ENCODE measurements at regions not wholly inside any gene's neighbourhood (a gene's known extent, or its start where the extent isn't known, plus 50 kb on each side); places are given as distances from the start of the nearest gene placed in this dataset.

DNA sequence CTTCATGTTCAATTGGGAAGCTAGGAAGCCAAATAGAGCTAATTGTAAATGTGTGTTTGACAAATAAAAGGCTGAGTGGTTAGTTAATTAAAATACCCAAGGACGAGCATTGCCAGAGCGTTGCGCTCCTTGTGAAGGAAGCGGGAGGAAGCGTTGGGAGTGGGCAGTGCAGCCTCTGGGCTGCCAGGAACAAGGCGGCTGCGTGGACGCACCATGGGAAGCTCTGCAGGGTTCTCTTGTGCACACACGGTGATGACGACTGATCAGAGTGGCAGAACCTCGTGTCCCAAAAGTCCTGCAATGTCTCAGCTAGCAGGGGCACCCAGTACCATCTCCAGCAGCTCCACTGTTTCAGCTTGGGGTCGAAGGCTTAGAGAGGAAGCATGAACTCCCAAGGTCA is 546.6 kb upstream of the TMEM132C start:
- Histone ChIP-seq H3K4me1 (ENCODE audit: insufficient read depth, low read length, poor library complexity, severe bottlenecking) (no peaks in the 10 kb centered on the region), H3K4me3 (ENCODE audit: low read depth, low read length, poor library complexity, severe bottlenecking) (no peak overlapping the region), H3K36me3 (ENCODE audit: insufficient read depth, low read length) (no peaks in the 10 kb centered on the region), H4K20me1 (ENCODE audit: insufficient read depth, low read length) (no peaks in the 10 kb centered on the region), H3K79me2 (ENCODE audit: insufficient read depth, low read depth, low read length) (no peaks in the 10 kb centered on the region), H3K9me3 (ENCODE audit: low read length) (no peaks in the 10 kb centered on the region), H3K4me2 (ENCODE audit: low read length) (no peak overlapping the region), H3K9me2 (ENCODE audit: insufficient read depth, low read length) (no peaks in the 10 kb centered on the region), H2AFZ (ENCODE audit: low read length) (no peak overlapping the region), H3K27ac (ENCODE audit: low read depth, low read length, poor library complexity, severe bottlenecking) (no peak overlapping the region)
- DNase-seq (ENCODE audit: low spot score): no peak
- intact Hi-C loops (cut with micrococcal nuclease; ENCODE audit: unreplicated experiment): no loop called here
- BruUV-seq (replicated peaks): no TSS peak
- TF ChIP-seq, protein P1, sequence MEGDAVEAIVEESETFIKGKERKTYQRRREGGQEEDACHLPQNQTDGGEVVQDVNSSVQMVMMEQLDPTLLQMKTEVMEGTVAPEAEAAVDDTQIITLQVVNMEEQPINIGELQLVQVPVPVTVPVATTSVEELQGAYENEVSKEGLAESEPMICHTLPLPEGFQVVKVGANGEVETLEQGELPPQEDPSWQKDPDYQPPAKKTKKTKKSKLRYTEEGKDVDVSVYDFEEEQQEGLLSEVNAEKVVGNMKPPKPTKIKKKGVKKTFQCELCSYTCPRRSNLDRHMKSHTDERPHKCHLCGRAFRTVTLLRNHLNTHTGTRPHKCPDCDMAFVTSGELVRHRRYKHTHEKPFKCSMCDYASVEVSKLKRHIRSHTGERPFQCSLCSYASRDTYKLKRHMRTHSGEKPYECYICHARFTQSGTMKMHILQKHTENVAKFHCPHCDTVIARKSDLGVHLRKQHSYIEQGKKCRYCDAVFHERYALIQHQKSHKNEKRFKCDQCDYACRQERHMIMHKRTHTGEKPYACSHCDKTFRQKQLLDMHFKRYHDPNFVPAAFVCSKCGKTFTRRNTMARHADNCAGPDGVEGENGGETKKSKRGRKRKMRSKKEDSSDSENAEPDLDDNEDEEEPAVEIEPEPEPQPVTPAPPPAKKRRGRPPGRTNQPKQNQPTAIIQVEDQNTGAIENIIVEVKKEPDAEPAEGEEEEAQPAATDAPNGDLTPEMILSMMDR (conservative IDR thresholded peaks at IDR 0.05; ENCODE audit: low read length): no peak
- TF ChIP-seq EZH2phosphoT487 (IDR thresholded peaks at IDR 0.05; ENCODE audit: borderline replicate concordance, low read depth, low read length): no peak
- ChIA-PET POLR2A (no interaction called here), CTCF (ENCODE audit: unreplicated experiment) (no interaction called here)

DNA sequence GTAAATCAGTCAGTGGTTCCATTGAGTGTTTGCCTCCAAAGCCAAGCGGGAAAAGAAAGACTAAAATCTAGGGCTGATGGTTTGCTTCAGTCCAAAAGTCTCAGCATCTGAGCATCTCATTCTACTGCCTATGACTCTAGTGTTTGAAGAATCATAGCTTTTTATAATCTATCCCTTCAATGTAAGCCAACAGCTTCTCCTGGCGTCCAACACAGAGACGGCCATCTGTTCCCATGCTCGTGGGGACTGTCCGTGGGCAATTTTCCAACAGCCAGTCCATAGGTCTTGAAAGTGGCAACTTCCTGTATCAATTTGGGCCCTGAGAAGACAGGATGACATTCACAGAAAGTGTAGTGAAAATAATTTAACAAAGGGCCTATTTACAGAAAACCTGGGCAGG is 544.4 kb upstream of the TMEM132C start:
- Histone ChIP-seq H3K9me2 (ENCODE audit: insufficient read depth, low read length) (no peaks in the 10 kb centered on the region), H3K4me2 (ENCODE audit: low read length) (no peak overlapping the region), H3K27ac (ENCODE audit: low read depth, low read length, poor library complexity, severe bottlenecking) (no peak overlapping the region), H3K79me2 (ENCODE audit: insufficient read depth, low read depth, low read length) (no peaks in the 10 kb centered on the region), H4K20me1 (ENCODE audit: insufficient read depth, low read length) (no peaks in the 10 kb centered on the region), H3K36me3 (ENCODE audit: insufficient read depth, low read length) (no peaks in the 10 kb centered on the region), H3K4me3 (ENCODE audit: low read depth, low read length, poor library complexity, severe bottlenecking) (no peak overlapping the region), H3K4me1 (ENCODE audit: insufficient read depth, low read length, poor library complexity, severe bottlenecking) (no peaks in the 10 kb centered on the region), H3K9me3 (ENCODE audit: low read length) (no peaks in the 10 kb centered on the region), H2AFZ (ENCODE audit: low read length) (no peak overlapping the region)
- intact Hi-C loops (cut with micrococcal nuclease; ENCODE audit: unreplicated experiment): no loop called here
- TF ChIP-seq, protein P1 (conservative IDR thresholded peaks at IDR 0.05; ENCODE audit: low read length): no peak
- no peak for TF ChIP-seq EZH2phosphoT487 (IDR thresholded peaks at IDR 0.05; ENCODE audit: borderline replicate concordance, low read depth, low read length)
- POLR2A ChIA-PET: interaction anchor here (0.7 kb wide), 2 partner anchors 46 to 1398 kb away, joined by 3 read pairs; no protein-coding TSS in a partner anchor
- DNase-seq (ENCODE audit: low spot score): no peak
- BruUV-seq (replicated peaks): no TSS peak
- CTCF ChIA-PET (ENCODE audit: unreplicated experiment): no interaction called here

DNA sequence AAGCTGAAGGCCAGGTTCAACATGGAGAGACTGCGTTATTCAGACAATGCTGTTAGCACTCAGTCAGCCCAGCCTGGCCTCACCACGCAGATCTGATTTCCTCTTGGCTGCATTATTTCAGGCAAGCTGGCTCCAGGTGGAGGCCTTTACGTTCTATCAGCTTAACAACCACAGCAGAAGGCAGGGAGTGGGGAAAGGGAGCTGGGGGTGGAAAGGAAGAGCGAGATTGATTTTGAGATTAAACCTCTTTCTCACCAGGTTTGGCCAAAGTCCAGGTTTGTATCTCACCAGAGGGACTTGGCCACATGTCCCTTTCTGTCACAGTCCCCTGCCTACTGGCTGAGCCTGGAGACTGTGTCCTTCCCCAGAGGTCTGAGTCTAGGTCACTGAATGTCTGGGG is 543.7 kb upstream of the TMEM132C start:
- Histone ChIP-seq H3K4me2 (ENCODE audit: low read length) (no peak overlapping the region), H3K36me3 (ENCODE audit: insufficient read depth, low read length) (no peaks in the 10 kb centered on the region), H3K9me3 (ENCODE audit: low read length) (no peaks in the 10 kb centered on the region), H4K20me1 (ENCODE audit: insufficient read depth, low read length) (no peaks in the 10 kb centered on the region), H3K9me2 (ENCODE audit: insufficient read depth, low read length) (no peaks in the 10 kb centered on the region), H3K4me3 (ENCODE audit: low read depth, low read length, poor library complexity, severe bottlenecking) (no peak overlapping the region), H3K79me2 (ENCODE audit: insufficient read depth, low read depth, low read length) (no peaks in the 10 kb centered on the region), H3K27ac (ENCODE audit: low read depth, low read length, poor library complexity, severe bottlenecking) (no peak overlapping the region), H3K4me1 (ENCODE audit: insufficient read depth, low read length, poor library complexity, severe bottlenecking) (no peaks in the 10 kb centered on the region), H2AFZ (ENCODE audit: low read length) (no peak overlapping the region)
- POLR2A ChIA-PET: no interaction called here
- BruUV-seq (replicated peaks): no TSS peak
- DNase-seq (ENCODE audit: low spot score): no peak
- intact Hi-C loops (cut with micrococcal nuclease; ENCODE audit: unreplicated experiment): no loop called here
- TF ChIP-seq, protein P1 (conservative IDR thresholded peaks at IDR 0.05; ENCODE audit: low read length): no peak
- no peak for TF ChIP-seq EZH2phosphoT487 (IDR thresholded peaks at IDR 0.05; ENCODE audit: borderline replicate concordance, low read depth, low read length)
- CTCF ChIA-PET (ENCODE audit: unreplicated experiment): no interaction called here
